ENCODE measurements at regions not wholly inside any gene's neighbourhood (a gene's known extent, or its start where the extent isn't known, plus 50 kb on each side); places are given as distances from the start of the nearest gene placed in this dataset.
"Not testable (repeated sequence)": the region's sequence is repeated elsewhere in the genome, so short reads cannot be mapped to it uniquely, and the experiment has no call there.

GRCh38 chr6:169378620-169379381, 125.2 kb upstream of the THBS2 start:
- DNase-seq (ENCODE audit: low read depth in 2 of 2): no peak

- DNase-seq (ENCODE audit: low read depth in 2 of 2): no peak
Observed at GRCh38 chr6:169376458-169376857, 122.8 kb upstream of the THBS2 start.

- no peak for DNase-seq (ENCODE audit: low read depth in 2 of 2)
Observed at GRCh38 chr6:169372589-169372988, 118.9 kb upstream of the THBS2 start.

- peak; percentile 32 to 38 for DNase-seq (ENCODE audit: low read depth in 2 of 2)
Observed at GRCh38 chr6:169371344-169372127, 117.9 kb upstream of the THBS2 start.

- no peak for DNase-seq (ENCODE audit: low read depth in 2 of 2)
Observed at GRCh38 chr6:169370666-169371343, 117.2 kb upstream of the THBS2 start.

- no peak for DNase-seq (ENCODE audit: low read depth in 2 of 2)
Observed at GRCh38 chr6:169370054-169370453, 116.4 kb upstream of the THBS2 start.

GRCh38 chr6:169368200-169368599, 114.6 kb upstream of the THBS2 start:
- DNase-seq (ENCODE audit: low read depth in 2 of 2): no peak

GRCh38 chr6:169367507-169367906, 113.9 kb upstream of the THBS2 start:
- DNase-seq (ENCODE audit: low read depth in 2 of 2): no peak

- no peak for DNase-seq (ENCODE audit: low read depth in 2 of 2)
Observed at GRCh38 chr6:169366258-169366901, 112.7 kb upstream of the THBS2 start.

- no peak for DNase-seq (ENCODE audit: low read depth in 2 of 2)
Observed at GRCh38 chr6:169365567-169366257, 112.1 kb upstream of the THBS2 start.

GRCh38 chr6:169363590-169363989, 109.9 kb upstream of the THBS2 start:
- DNase-seq (ENCODE audit: low read depth in 2 of 2): no peak

GRCh38 chr6:169362501-169363121, 109.0 kb upstream of the THBS2 start:
- DNase-seq (ENCODE audit: low read depth in 2 of 2): peak in 1 of 2 experiments; percentile 10

GRCh38 chr6:169355001-169355400, 101.4 kb upstream of the THBS2 start:
- DNase-seq (ENCODE audit: low read depth in 2 of 2): not testable (repeated sequence)

- no peak for DNase-seq (ENCODE audit: low read depth in 2 of 2)
Observed at GRCh38 chr6:169345146-169345545, 91.5 kb upstream of the THBS2 start.

GRCh38 chr6:169344750-169345065, 91.1 kb upstream of the THBS2 start:
- peak in 1 of 2 experiments; percentile 36 for DNase-seq (ENCODE audit: low read depth in 2 of 2)

- DNase-seq (ENCODE audit: low read depth in 2 of 2): no peak
Observed at GRCh38 chr6:169343886-169344749, 90.5 kb upstream of the THBS2 start.

- no peak for DNase-seq (ENCODE audit: low read depth in 2 of 2)
Observed at GRCh38 chr6:169342710-169343109, 89.1 kb upstream of the THBS2 start.

GRCh38 chr6:169341706-169342105, 88.1 kb upstream of the THBS2 start:
- no peak for DNase-seq (ENCODE audit: low read depth in 2 of 2)

- no peak for DNase-seq (ENCODE audit: low read depth in 2 of 2)
Observed at GRCh38 chr6:169341065-169341464, 87.4 kb upstream of the THBS2 start.

GRCh38 chr6:169340395-169340794, 86.7 kb upstream of the THBS2 start:
- no peak for DNase-seq (ENCODE audit: low read depth in 2 of 2)
